Peyer's patch (tissue), 4 donors: ENCODE measurements at regions not wholly inside any gene's neighbourhood (a gene's known extent, or its start where the extent isn't known, plus 50 kb on each side); places are given as distances from the start of the nearest gene placed in this dataset.

ENCODE experiments used
- DNase-seq, 3 donors: peaks; one replicate each; pipeline ENCODE4 v3.0.0-alpha.2; 2017 to 2019
- H3K27ac ChIP-seq, 4 donors: fragments of 200-600 bp; sonication (generic); one replicate each; pipeline ENCODE4 v1.5.1; 2016 to 2019
- H3K27me3 ChIP-seq, 2 donors: fragments of 200-600 bp; sonication (generic); one replicate each; pipeline ENCODE4 v1.5.1; 2019
- H3K36me3 ChIP-seq, 3 donors: fragments of 200-600 bp; sonication (generic); one replicate each; pipeline ENCODE4 v1.5.1; 2016 to 2019
- H3K4me1 ChIP-seq, 4 donors: fragments of 200-600 bp; sonication (generic); one replicate each; pipeline ENCODE4 v1.5.1; 2016 to 2019
- H3K4me3 ChIP-seq, 4 donors: fragments of 200-600 bp; sonication (generic); 1 replicate in 3 of 4; 2 replicates in 1 of 4; pipeline ENCODE4 v1.5.1; 2016 to 2019; ENCODE audit warnings: mild to moderate bottlenecking in 1 of 4
- H3K9me3 ChIP-seq, 4 donors: fragments of 200-600 bp; sonication (generic); one replicate each; pipeline ENCODE4 v1.5.1; 2016 to 2019; ENCODE audit warnings: mild to moderate bottlenecking in 1 of 4
- CTCF ChIP-seq, 6 experiments: fragments of 450-650 bp in 4 of 6; fragments of 200-600 bp in 2 of 6; sonication (generic) in 1 of 6; IDR thresholded peaks; one replicate each; pipeline ENCODE4 v1.5.1; 2017 to 2019; ENCODE audit warnings: antibody characterized with exemption in 6 of 6, mild to moderate bottlenecking in 3 of 6, moderate library complexity in 1 of 6
- POLR2A ChIP-seq, 2 donors: fragments of 450-650 bp; IDR thresholded peaks; one replicate each; pipeline ENCODE4 v1.5.1; 2017; ENCODE audit warnings: antibody characterized with exemption in 2 of 2, mild to moderate bottlenecking in 2 of 2, moderate library complexity in 2 of 2

- Histone ChIP-seq H3K9me3 (no peaks in the 10 kb centered on the region), H3K4me3 (no peak overlapping the region), H3K27me3 (no peaks in the 10 kb centered on the region), H3K4me1 (no peaks in the 10 kb centered on the region), H3K36me3 (no peaks in the 10 kb centered on the region), H3K27ac (peak overlapping the region in 1 of 4 donors; percentile 15)
- no peak for DNase-seq
- TF ChIP-seq POLR2A (IDR thresholded peaks at IDR 0.05) (no peak), CTCF (IDR thresholded peaks at IDR 0.05) (no peak)
These were observed 179.8 kb upstream of the RFC3 start for GRCh38 chr13:33637978-33638743.

GRCh38 chr13:33639158-33639557, 178.8 kb upstream of the RFC3 start:
- Histone ChIP-seq H3K27me3 (no peaks in the 10 kb centered on the region), H3K4me3 (no peak overlapping the region), H3K36me3 (no peaks in the 10 kb centered on the region), H3K27ac (no peak overlapping the region), H3K9me3 (no peaks in the 10 kb centered on the region), H3K4me1 (no peaks in the 10 kb centered on the region)
- peak in 1 of 3 donors; percentile 59 for DNase-seq
- TF ChIP-seq CTCF (IDR thresholded peaks at IDR 0.05), result no peak
- no peak for TF ChIP-seq POLR2A (IDR thresholded peaks at IDR 0.05)

GRCh38 chr13:33639626-33640080, 178.3 kb upstream of the RFC3 start:
- TF ChIP-seq POLR2A (IDR thresholded peaks at IDR 0.05) (no peak), CTCF (IDR thresholded peaks at IDR 0.05) (no peak)
- no peak for DNase-seq
- Histone ChIP-seq H3K4me3 (no peak overlapping the region), H3K36me3 (no peaks in the 10 kb centered on the region), H3K4me1 (no peaks in the 10 kb centered on the region), H3K27me3 (no peaks in the 10 kb centered on the region), H3K9me3 (no peaks in the 10 kb centered on the region), H3K27ac (no peak overlapping the region)

GRCh38 chr13:33640832-33641231, 177.1 kb upstream of the RFC3 start:
- no peak overlapping the region for H3K27ac ChIP-seq

GRCh38 chr13:33642374-33643065, 175.4 kb upstream of the RFC3 start:
- TF ChIP-seq POLR2A (IDR thresholded peaks at IDR 0.05) (no peak), CTCF (IDR thresholded peaks at IDR 0.05) (no peak)
- peaks cover 0 to 3% (median 0%) of the 10 kb centered on the region in 4 donors for H3K4me1 ChIP-seq
- H3K9me3 ChIP-seq, result no peaks in the 10 kb centered on the region
- peak overlapping the region; percentile 25 to 66 (median 52) for H3K27ac ChIP-seq
- peak in 1 of 3 donors; percentile 57 for DNase-seq
- H3K36me3 ChIP-seq, result no peaks in the 10 kb centered on the region
- H3K27me3 ChIP-seq, result no peaks in the 10 kb centered on the region
- no peak overlapping the region for H3K4me3 ChIP-seq

More at GRCh38 chr13:33640832-33641231, 177.1 kb upstream of the RFC3 start:
- TF ChIP-seq POLR2A (IDR thresholded peaks at IDR 0.05) (no peak), CTCF (IDR thresholded peaks at IDR 0.05) (no peak)
- no peaks in the 10 kb centered on the region for H3K9me3 ChIP-seq
- H3K4me1 ChIP-seq, result peaks cover 0 to 3% (median 0%) of the 10 kb centered on the region in 4 donors
- no peaks in the 10 kb centered on the region for H3K36me3 ChIP-seq
- no peak for DNase-seq
- no peaks in the 10 kb centered on the region for H3K27me3 ChIP-seq
- no peak overlapping the region for H3K4me3 ChIP-seq
